Neuron (in vitro differentiated cells): ENCODE measurements at regions not wholly inside any gene's neighbourhood (a gene's known extent, or its start where the extent isn't known, plus 50 kb on each side); places are given as distances from the start of the nearest gene placed in this dataset.
"Not testable (repeated sequence)": the region's sequence is repeated elsewhere in the genome, so short reads cannot be mapped to it uniquely, and the experiment has no call there.

Experiments used
- H2AFZ ChIP-seq: one replicate; pipeline ENCODE4 v1.6.1; 2013; ENCODE audit warnings: low read depth, mild to moderate bottlenecking, inconsistent platforms, low read length, moderate library complexity
- H3K27me3 ChIP-seq: one replicate; pipeline ENCODE4 v1.6.1; 2013; ENCODE audit warnings: low read length; ENCODE audit not compliant: insufficient read depth
- H3K36me3 ChIP-seq: one replicate; pipeline ENCODE4 v1.6.1; 2013; ENCODE audit warnings: low read length; ENCODE audit not compliant: insufficient read depth
- H3K4me1 ChIP-seq: one replicate; pipeline ENCODE4 v1.6.1; 2013; ENCODE audit warnings: low read length; ENCODE audit not compliant: insufficient read depth
- H3K4me3 ChIP-seq: 2 replicates; pipeline ENCODE4 v1.5.1; 2013; ENCODE audit warnings: mild to moderate bottlenecking, low read length, moderate library complexity
- H3K9me3 ChIP-seq: one replicate; pipeline ENCODE4 v1.6.1; 2013; ENCODE audit warnings: low read length

DNA sequence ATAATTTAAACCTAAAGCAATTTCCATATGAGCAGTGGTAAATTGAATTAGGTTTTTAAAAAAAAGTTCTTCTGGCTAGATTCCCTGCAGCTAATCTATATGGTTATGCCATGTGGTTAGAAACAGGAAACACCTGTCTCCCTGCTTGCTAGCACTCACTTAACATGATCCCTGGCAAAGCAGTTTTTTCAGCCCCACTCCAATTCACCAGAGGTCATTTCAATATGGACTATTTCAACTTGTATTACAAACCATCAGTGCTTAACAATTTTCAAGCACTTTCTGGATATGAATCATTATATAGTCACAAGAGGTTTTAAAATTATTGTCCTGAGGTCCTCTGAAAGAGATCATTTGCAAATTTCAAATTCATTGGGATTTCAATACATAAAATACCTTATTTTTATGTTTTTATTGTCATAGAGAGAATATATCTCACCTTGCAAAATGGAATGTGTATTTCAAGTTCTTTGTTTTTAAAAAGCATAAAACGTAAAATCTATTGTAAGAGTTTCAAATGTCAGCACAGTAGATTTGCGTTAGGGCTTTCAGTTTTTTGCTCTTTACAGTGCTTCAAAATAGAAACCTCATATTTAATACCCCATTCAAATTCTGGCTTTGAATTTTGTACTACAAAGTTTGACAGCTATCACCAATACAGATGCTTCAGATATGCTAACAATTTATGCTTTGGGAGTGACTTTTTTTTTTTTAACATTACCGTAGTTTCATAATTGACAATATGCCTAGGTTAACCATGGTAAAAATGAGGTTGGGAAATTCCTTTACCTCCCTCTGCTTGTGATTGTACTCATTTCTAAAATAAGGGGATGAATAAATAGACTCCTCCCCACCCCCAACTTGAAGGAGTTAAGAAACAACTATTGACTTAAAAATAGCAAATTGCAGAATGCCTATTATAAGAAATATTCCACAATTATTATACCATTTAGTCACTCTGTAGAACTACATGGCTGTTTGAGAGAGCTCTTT lies 117.5 kb upstream of the HGF start:
- Histone ChIP-seq H3K36me3 (no peaks in the 10 kb centered on the region), H2AFZ (no peak overlapping the region), H3K4me1 (no peaks in the 10 kb centered on the region), H3K27me3 (no peaks in the 10 kb centered on the region), H3K4me3 (no peak overlapping the region), H3K9me3 (no peaks in the 10 kb centered on the region)

GRCh38 chr7:81886211-81886764 lies 116.4 kb upstream of the HGF start:
- H3K27me3 ChIP-seq, result no peaks in the 10 kb centered on the region
- H3K9me3 ChIP-seq, result no peaks in the 10 kb centered on the region
- no peaks in the 10 kb centered on the region for H3K36me3 ChIP-seq
- H3K4me1 ChIP-seq, result no peaks in the 10 kb centered on the region
- no peak overlapping the region for H3K4me3 ChIP-seq
- no peak overlapping the region for H2AFZ ChIP-seq

DNA sequence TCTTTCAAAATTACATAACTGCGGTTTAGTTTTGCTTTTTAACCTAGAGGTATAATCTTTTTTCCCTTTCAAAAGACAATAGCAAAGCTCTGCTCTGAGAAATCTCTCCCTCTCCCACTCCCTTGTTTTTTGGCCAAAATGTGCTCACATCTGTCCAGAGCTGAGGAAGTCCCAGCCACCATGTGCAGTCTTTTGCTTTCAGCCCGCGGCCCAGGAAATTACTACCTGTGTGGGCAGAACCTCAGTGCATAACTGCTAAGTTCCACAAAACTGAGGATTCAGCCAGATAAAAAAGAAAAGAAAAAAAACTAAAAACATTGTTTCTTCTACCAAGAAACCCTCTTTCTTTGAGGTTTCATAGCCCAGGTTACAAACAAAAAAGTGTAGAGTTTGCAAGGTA lies 115.0 kb upstream of the HGF start:
- H3K4me1 ChIP-seq, result no peaks in the 10 kb centered on the region
- no peaks in the 10 kb centered on the region for H3K27me3 ChIP-seq
- no peaks in the 10 kb centered on the region for H3K9me3 ChIP-seq
- no peaks in the 10 kb centered on the region for H3K36me3 ChIP-seq
- H2AFZ ChIP-seq, result no peak overlapping the region
- no peak overlapping the region for H3K4me3 ChIP-seq

GRCh38 chr7:81883801-81884393 lies 114.0 kb upstream of the HGF start:
- H3K4me3 ChIP-seq, result no peak overlapping the region
- no peak overlapping the region for H2AFZ ChIP-seq

DNA sequence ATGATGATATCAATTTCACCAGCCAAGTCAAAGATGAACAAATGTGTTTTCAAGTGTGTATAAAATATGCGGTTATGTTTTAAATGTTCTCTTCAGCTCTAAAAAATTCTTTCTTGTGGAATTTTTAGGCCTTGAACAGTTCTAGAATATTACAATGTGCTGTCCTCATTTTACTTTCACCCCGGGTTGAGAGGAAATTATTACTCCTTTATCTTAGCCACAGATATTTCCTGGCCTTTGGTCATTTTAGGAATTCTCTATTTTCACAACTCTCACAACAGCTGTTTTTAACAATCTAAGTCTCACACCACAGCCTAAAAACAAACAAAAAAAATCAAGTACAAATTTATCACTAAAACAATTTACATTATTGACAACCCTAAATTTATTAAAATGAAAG lies 112.2 kb upstream of the HGF start:
- no peaks in the 10 kb centered on the region for H3K9me3 ChIP-seq
- no peaks in the 10 kb centered on the region for H3K27me3 ChIP-seq
- no peak overlapping the region for H2AFZ ChIP-seq
- H3K4me1 ChIP-seq, result no peaks in the 10 kb centered on the region
- H3K36me3 ChIP-seq, result no peaks in the 10 kb centered on the region
- H3K4me3 ChIP-seq, result no peak overlapping the region

More at GRCh38 chr7:81883801-81884393, 114.0 kb upstream of the HGF start:
- Histone ChIP-seq H3K27me3 (no peaks in the 10 kb centered on the region), H3K9me3 (no peaks in the 10 kb centered on the region), H3K4me1 (no peaks in the 10 kb centered on the region), H3K36me3 (no peaks in the 10 kb centered on the region)

- Histone ChIP-seq H3K4me3 (no peak overlapping the region), H2AFZ (no peak overlapping the region), H3K36me3 (no peaks in the 10 kb centered on the region), H3K4me1 (no peaks in the 10 kb centered on the region), H3K27me3 (no peaks in the 10 kb centered on the region), H3K9me3 (no peaks in the 10 kb centered on the region)
Measured at GRCh38 chr7:81877890-81878289, 108.0 kb upstream of the HGF start.

DNA sequence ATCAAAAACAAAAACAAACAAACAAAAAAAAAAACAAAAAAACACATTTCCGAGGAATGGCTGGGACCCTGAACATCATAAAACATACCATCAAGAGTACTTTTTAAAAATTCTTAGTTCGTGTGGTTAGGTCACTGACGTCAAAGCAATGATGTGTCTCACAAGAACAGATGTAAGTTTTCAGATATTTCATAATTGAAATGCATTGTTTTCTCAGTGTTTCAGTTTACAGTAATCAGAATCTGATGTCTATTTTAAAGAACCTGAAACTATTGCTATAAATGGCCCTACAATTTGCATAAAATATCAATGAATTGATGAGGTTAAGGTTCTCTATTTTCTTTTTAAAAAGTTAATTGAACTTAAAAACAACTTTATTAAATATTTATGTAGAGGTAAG lies 103.7 kb upstream of the HGF start:
- no peaks in the 10 kb centered on the region for H3K36me3 ChIP-seq
- H2AFZ ChIP-seq, result no peak overlapping the region
- H3K27me3 ChIP-seq, result no peaks in the 10 kb centered on the region
- H3K4me3 ChIP-seq, result no peak overlapping the region
- no peaks in the 10 kb centered on the region for H3K9me3 ChIP-seq
- H3K4me1 ChIP-seq, result no peaks in the 10 kb centered on the region

DNA sequence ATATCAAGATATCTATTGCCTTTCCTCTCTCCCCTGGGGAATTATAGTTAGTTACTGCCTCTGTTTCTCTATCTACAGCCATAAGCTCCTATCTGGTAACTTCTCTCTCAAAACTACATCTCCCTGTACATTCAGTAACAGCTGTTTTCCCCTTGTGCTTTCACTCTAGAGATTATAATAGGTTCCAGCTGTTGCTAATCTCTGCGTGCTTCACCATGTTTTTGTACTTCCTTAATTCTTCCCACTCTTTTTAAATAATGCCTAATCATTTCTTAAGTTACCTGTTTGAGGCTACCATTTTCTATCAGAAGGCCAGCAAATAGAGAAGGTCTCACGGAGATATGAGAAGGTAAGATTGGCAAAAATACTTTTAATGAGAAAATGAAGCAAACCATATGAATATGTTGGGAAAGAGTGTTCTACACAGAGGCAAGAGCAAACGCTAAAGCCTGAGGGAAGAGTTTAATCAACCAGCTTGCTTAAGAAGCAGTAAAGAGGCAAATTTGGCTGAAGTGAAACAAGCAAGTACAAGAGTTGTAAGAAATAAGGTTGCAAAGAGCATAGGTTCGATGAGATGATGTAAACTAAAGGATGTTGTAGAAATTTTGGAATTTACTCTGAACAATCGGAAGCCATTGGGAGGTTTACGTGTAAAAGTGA lies 101.9 kb upstream of the HGF start:
- Histone ChIP-seq H3K4me1 (no peaks in the 10 kb centered on the region), H3K27me3 (no peaks in the 10 kb centered on the region), H2AFZ (no peak overlapping the region), H3K9me3 (no peaks in the 10 kb centered on the region), H3K36me3 (no peaks in the 10 kb centered on the region), H3K4me3 (no peak overlapping the region)

DNA sequence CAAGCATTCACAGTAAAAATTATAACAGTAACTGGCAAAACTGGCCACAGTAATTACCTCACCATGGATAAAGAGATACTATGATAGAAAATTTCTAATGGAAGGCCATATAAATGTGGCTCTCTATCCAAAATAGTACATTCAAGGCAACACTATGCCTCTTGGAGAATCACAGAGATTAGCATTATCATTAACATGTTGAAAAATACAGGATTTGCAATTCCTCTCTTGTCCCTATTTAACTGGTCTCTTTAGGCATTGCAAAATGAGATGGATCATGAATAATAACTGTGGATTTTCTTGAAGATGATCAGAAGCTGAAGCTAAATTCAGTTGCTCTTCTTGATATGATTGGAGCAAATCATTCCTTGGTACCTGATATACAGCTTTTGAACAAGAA lies 100.8 kb upstream of the HGF start:
- Histone ChIP-seq H3K36me3 (no peaks in the 10 kb centered on the region), H3K4me1 (no peaks in the 10 kb centered on the region), H2AFZ (no peak overlapping the region), H3K4me3 (no peak overlapping the region), H3K9me3 (no peaks in the 10 kb centered on the region), H3K27me3 (no peaks in the 10 kb centered on the region)

GRCh38 chr7:81869670-81870069 lies 99.8 kb upstream of the HGF start:
- no peak overlapping the region for H3K4me3 ChIP-seq
- H3K27me3 ChIP-seq, result no peaks in the 10 kb centered on the region
- H2AFZ ChIP-seq, result no peak overlapping the region
- no peaks in the 10 kb centered on the region for H3K4me1 ChIP-seq
- no peaks in the 10 kb centered on the region for H3K36me3 ChIP-seq
- H3K9me3 ChIP-seq, result no peaks in the 10 kb centered on the region

GRCh38 chr7:81865754-81866153 lies 95.9 kb upstream of the HGF start:
- Histone ChIP-seq H2AFZ (no peak overlapping the region), H3K4me1 (no peaks in the 10 kb centered on the region), H3K27me3 (no peaks in the 10 kb centered on the region), H3K36me3 (no peaks in the 10 kb centered on the region), H3K4me3 (no peak overlapping the region), H3K9me3 (no peaks in the 10 kb centered on the region)

GRCh38 chr7:81859433-81859832 lies 89.6 kb upstream of the HGF start:
- Histone ChIP-seq H2AFZ (no peak overlapping the region), H3K36me3 (no peaks in the 10 kb centered on the region), H3K27me3 (no peaks in the 10 kb centered on the region), H3K4me1 (no peaks in the 10 kb centered on the region), H3K4me3 (no peak overlapping the region), H3K9me3 (no peaks in the 10 kb centered on the region)

GRCh38 chr7:81858820-81859219 lies 89.0 kb upstream of the HGF start:
- not testable (repeated sequence) for H3K4me1 ChIP-seq, H3K27me3 ChIP-seq, H3K9me3 ChIP-seq, H2AFZ ChIP-seq, H3K4me3 ChIP-seq, H3K36me3 ChIP-seq
